OCI-LY3 (cell line): ENCODE measurements at regions not wholly inside any gene's neighbourhood (a gene's known extent, or its start where the extent isn't known, plus 50 kb on each side); places are given as distances from the start of the nearest gene placed in this dataset.

ENCODE experiments used
- H2AFZ ChIP-seq: fragments of 200-600, 300-600 bp; shearing (Covaris generic); 2 replicates; pipeline ENCODE4 v1.6.0; 2014; ENCODE audit warnings: antibody characterized with exemption, low read depth, low read length
- H3K27ac ChIP-seq: fragments of 200-600, 300-600 bp; sonication (generic); 2 replicates; pipeline ENCODE4 v1.5.1; 2014; ENCODE audit warnings: mild to moderate bottlenecking, low read length, moderate library complexity, mixed read lengths
- H3K27me3 ChIP-seq: fragments of 200-600, 300-600 bp; sonication (generic); 2 replicates; pipeline ENCODE4 v1.6.1; 2014; ENCODE audit warnings: low read depth, low read length, mixed read lengths
- H3K36me3 ChIP-seq: fragments of 200-600, 300-600 bp; sonication (generic); replicated peaks from 2 replicates; pipeline ENCODE3; 2014; ENCODE audit warnings: low read depth, low read length, mixed read lengths
- H3K4me1 ChIP-seq: fragments of 300-600, 200-600 bp; sonication (generic); 2 replicates; pipeline ENCODE4 v1.6.1; 2014; ENCODE audit warnings: low read length, mixed read lengths
- H3K4me2 ChIP-seq: fragments of 200-600, 300-600 bp; sonication (generic); 2 replicates; pipeline ENCODE4 v1.6.1; 2014; ENCODE audit warnings: low read length, mixed read lengths
- H3K4me3 ChIP-seq: fragments of 300-600, 200-600 bp; sonication (generic); 2 replicates; pipeline ENCODE4 v1.5.1; 2014; ENCODE audit warnings: antibody characterized with exemption, mild to moderate bottlenecking, low read length, moderate library complexity
- H3K79me2 ChIP-seq: fragments of 300-600, 200-600 bp; shearing (Covaris generic); 2 replicates; pipeline ENCODE4 v1.6.1; 2014; ENCODE audit warnings: mild to moderate bottlenecking, low read length, mixed read lengths
- H3K9ac ChIP-seq: fragments of 300-600, 200-600 bp; shearing (Covaris generic); 2 replicates; pipeline ENCODE4 v1.6.0; 2014; ENCODE audit warnings: mild to moderate bottlenecking, low read length, moderate library complexity
- H3K9me3 ChIP-seq: fragments of 200-600, 300-600 bp; shearing (Covaris generic); 2 replicates; pipeline ENCODE4 v1.6.1; 2014; ENCODE audit warnings: low read length, mixed read lengths; ENCODE audit not compliant: insufficient read depth
- H4K20me1 ChIP-seq: fragments of 200-600, 300-600 bp; sonication (generic); 2 replicates; pipeline ENCODE4 v1.6.1; 2016; ENCODE audit warnings: low read length, mixed read lengths; ENCODE audit not compliant: insufficient read depth
- EZH2phosphoT487 ChIP-seq: fragments of 200-600 bp; shearing (Covaris generic); IDR thresholded peaks from 2 replicates; pipeline ENCODE4 v1.6.1; 2018; ENCODE audit warnings: antibody characterized with exemption, mixed run types, low read depth
- TF ChIP-seq, protein P1 (sequence below): fragments of 200-600, 300-600 bp; sonication (generic); IDR thresholded peaks from 2 replicates; pipeline ENCODE4 v1.5.1; 2014; ENCODE audit warnings: antibody characterized with exemption, low read length, low read depth

GRCh38 chr9:118281772-118282171 lies 577.6 kb downstream of the TLR4 start:
- Histone ChIP-seq H3K9me3 (no peaks in the 10 kb centered on the region), H3K9ac (no peak overlapping the region), H3K27ac (no peak overlapping the region), H3K79me2 (no peaks in the 10 kb centered on the region), H3K36me3 (no peaks in the 10 kb centered on the region), H3K4me1 (no peaks in the 10 kb centered on the region), H3K4me3 (no peak overlapping the region), H4K20me1 (no peaks in the 10 kb centered on the region), H3K27me3 (no peaks in the 10 kb centered on the region), H2AFZ (no peak overlapping the region), H3K4me2 (no peak overlapping the region)
- TF ChIP-seq, protein P1, sequence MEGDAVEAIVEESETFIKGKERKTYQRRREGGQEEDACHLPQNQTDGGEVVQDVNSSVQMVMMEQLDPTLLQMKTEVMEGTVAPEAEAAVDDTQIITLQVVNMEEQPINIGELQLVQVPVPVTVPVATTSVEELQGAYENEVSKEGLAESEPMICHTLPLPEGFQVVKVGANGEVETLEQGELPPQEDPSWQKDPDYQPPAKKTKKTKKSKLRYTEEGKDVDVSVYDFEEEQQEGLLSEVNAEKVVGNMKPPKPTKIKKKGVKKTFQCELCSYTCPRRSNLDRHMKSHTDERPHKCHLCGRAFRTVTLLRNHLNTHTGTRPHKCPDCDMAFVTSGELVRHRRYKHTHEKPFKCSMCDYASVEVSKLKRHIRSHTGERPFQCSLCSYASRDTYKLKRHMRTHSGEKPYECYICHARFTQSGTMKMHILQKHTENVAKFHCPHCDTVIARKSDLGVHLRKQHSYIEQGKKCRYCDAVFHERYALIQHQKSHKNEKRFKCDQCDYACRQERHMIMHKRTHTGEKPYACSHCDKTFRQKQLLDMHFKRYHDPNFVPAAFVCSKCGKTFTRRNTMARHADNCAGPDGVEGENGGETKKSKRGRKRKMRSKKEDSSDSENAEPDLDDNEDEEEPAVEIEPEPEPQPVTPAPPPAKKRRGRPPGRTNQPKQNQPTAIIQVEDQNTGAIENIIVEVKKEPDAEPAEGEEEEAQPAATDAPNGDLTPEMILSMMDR, result no peak
- TF ChIP-seq EZH2phosphoT487, result no peak

DNA sequence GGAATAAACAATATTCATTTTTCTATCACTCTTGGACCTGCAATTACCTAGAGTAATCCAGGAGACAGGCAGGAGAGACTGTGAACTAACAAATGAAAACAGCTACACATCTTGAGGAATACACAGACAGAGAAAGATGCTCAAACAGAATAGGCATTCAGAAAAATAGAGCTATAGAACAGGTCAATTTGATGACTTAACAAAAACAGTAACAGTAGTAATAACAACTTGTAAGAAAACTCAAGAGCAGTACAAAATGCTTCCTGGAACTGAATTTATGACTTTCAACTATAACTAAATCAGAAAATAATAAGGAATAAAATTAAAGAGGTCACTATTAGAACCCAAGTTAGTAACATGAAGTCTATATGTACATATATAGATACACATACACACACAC lies 579.3 kb downstream of the TLR4 start:
- H3K79me2 ChIP-seq, result no peaks in the 10 kb centered on the region
- no peak overlapping the region for H3K4me3 ChIP-seq
- H3K4me2 ChIP-seq, result no peak overlapping the region
- H3K27me3 ChIP-seq, result no peaks in the 10 kb centered on the region
- no peaks in the 10 kb centered on the region for H3K36me3 ChIP-seq
- H3K9me3 ChIP-seq, result no peaks in the 10 kb centered on the region
- H3K4me1 ChIP-seq, result no peaks in the 10 kb centered on the region
- H2AFZ ChIP-seq, result no peak overlapping the region
- no peak overlapping the region for H3K9ac ChIP-seq
- no peaks in the 10 kb centered on the region for H4K20me1 ChIP-seq
- no peak overlapping the region for H3K27ac ChIP-seq
- TF ChIP-seq, protein P1, result no peak
- no peak for TF ChIP-seq EZH2phosphoT487

DNA sequence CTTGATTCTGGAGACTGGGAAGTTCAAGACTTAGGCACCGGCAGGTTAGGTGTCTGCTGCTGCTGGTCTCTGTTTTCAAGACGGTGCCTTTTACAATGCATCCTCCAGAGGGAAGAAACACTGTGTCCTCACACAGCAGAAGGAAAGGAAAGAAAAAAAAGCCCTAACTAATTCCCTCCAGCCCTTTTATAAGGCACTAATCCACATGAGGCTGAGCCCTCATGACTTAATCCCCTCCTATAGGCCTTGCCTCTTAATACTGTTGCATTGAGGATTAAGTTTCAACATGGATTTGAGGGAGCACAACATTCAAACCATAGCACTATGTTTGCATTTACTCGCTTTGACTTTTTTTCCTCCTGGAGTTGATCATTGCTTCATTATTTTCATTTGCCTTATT lies 585.9 kb downstream of the TLR4 start:
- Histone ChIP-seq H3K36me3 (no peaks in the 10 kb centered on the region), H3K4me3 (no peak overlapping the region), H3K9ac (no peak overlapping the region), H4K20me1 (no peaks in the 10 kb centered on the region), H3K4me1 (no peaks in the 10 kb centered on the region), H3K79me2 (no peaks in the 10 kb centered on the region), H3K4me2 (no peak overlapping the region), H3K27ac (no peak overlapping the region), H2AFZ (no peak overlapping the region), H3K27me3 (no peaks in the 10 kb centered on the region), H3K9me3 (no peaks in the 10 kb centered on the region)
- TF ChIP-seq, protein P1, result no peak
- no peak for TF ChIP-seq EZH2phosphoT487

DNA sequence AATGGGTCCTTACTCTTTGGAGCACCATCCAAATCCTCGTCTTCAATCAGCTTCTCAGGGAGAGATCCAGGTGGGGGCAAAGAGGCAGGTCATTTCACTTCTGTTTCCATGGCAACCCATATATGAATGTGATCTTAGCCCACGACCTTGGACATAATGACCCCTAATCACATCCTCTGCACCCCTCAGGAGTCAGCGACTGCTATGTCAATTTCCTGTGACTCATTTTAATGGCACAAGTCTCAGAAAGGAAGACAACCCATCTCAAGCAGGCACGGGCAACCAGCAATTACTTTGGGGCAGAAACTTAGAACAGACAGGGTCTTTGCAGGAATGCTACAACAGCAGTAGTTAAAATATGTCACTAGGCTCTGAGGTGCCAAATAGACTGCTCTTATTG lies 591.2 kb downstream of the TLR4 start:
- no peaks in the 10 kb centered on the region for H3K4me1 ChIP-seq
- H3K4me2 ChIP-seq, result no peak overlapping the region
- no peak overlapping the region for H3K4me3 ChIP-seq
- no peaks in the 10 kb centered on the region for H3K9me3 ChIP-seq
- H3K36me3 ChIP-seq, result no peaks in the 10 kb centered on the region
- no peak overlapping the region for H3K9ac ChIP-seq
- no peaks in the 10 kb centered on the region for H3K27me3 ChIP-seq
- TF ChIP-seq, protein P1, result no peak
- no peak for TF ChIP-seq EZH2phosphoT487
- H3K27ac ChIP-seq, result no peak overlapping the region
- H4K20me1 ChIP-seq, result no peaks in the 10 kb centered on the region
- no peak overlapping the region for H2AFZ ChIP-seq
- no peaks in the 10 kb centered on the region for H3K79me2 ChIP-seq
